GM10266 (cell line): ENCODE measurements at regions not wholly inside any gene's neighbourhood (a gene's known extent, or its start where the extent isn't known, plus 50 kb on each side); places are given as distances from the start of the nearest gene placed in this dataset.

Experiments
- DNase-seq: peaks from one replicate; pipeline ENCODE4 v3.0.0; 2012; ENCODE audit errors: extremely low spot score
- TF ChIP-seq, protein P1 (sequence below): IDR thresholded peaks from 2 replicates; pipeline ENCODE4 v1.5.1; 2012; ENCODE audit warnings: mild to moderate bottlenecking, low read depth; ENCODE audit not compliant: control insufficient read depth, insufficient read depth; ENCODE audit errors: missing control alignments

GRCh38 chr9:107562798-107563197 is 73.2 kb upstream of the KLF4 start:
- DNase-seq = no peak
- TF ChIP-seq, protein P1, sequence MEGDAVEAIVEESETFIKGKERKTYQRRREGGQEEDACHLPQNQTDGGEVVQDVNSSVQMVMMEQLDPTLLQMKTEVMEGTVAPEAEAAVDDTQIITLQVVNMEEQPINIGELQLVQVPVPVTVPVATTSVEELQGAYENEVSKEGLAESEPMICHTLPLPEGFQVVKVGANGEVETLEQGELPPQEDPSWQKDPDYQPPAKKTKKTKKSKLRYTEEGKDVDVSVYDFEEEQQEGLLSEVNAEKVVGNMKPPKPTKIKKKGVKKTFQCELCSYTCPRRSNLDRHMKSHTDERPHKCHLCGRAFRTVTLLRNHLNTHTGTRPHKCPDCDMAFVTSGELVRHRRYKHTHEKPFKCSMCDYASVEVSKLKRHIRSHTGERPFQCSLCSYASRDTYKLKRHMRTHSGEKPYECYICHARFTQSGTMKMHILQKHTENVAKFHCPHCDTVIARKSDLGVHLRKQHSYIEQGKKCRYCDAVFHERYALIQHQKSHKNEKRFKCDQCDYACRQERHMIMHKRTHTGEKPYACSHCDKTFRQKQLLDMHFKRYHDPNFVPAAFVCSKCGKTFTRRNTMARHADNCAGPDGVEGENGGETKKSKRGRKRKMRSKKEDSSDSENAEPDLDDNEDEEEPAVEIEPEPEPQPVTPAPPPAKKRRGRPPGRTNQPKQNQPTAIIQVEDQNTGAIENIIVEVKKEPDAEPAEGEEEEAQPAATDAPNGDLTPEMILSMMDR = no peak

DNA sequence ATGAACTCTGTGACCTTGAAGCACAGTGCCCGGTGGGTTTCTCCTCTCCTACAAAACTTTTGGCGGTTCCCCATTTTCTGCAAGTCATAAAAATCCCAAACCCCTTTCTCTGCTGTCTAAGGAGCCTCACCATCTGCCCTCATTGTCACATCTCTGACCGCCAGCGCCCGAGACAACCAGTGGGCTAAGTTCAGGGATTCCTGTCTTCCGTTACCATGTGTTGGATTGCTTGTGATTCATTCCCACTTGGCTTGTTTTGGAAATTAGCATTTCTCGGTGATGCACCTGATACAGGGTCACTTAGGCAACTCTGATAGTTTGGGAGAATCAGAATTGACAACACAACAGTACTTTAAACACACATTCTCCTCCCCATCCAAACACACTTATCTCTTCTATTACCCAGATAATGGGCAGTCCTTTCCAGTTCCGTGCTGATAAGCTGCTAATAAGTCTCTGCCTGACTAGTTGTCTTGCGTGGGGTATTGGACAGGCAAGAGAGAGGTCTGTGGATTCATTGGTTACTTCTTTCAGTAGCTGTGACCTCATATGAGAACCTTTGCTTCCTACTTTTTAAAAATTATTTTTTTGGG is 70.0 kb upstream of the KLF4 start:
- DNase-seq = no peak
- TF ChIP-seq, protein P1 = no peak

DNA sequence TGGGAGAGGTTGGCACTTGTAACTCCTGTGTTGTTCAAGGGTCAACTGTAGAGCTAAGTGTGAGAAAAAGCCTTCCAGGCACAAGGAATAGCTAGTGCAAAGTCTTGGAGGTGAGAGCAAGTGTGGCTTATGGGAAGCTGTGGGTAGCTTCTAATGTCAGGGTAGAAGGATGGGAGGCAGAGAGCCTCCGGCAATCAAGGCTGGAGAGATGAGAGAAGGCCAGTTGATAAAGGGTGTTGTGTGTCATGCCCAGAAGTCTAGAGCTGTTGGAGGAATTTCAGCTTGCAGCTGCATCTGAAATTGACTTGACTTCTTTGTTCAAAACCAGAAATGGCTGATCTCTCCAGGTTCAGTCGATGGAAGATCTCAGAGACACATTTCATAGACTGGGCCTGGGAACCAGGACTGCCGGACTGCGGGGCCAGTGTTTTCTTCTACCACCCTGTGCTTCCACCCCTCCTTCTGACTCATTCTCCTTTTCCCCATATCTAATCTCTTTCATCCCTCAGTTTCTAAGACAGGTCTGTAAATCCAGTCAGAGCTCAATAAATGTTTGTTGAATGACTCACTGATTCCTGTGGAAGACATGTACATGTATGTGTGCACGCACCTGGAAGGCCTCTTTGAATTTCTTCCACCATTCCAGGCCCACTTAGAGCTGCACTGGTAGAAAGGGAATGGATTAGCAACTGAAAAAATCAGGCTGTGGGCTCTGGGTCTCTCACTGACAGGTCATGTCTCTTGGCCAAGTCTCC is 67.8 kb upstream of the KLF4 start:
- no peak for DNase-seq
- TF ChIP-seq, protein P1 = no peak

GRCh38 chr9:107554636-107555035 is 65.1 kb upstream of the KLF4 start:
- TF ChIP-seq, protein P1 = no peak
- DNase-seq = no peak

GRCh38 chr9:107548298-107549142 is 59.0 kb upstream of the KLF4 start:
- TF ChIP-seq, protein P1 = no peak
- DNase-seq = no peak

- TF ChIP-seq, protein P1 = no peak
- DNase-seq = no peak
These were observed 58.3 kb upstream of the KLF4 start for GRCh38 chr9:107547772-107548297.

GRCh38 chr9:107547303-107547702 is 57.7 kb upstream of the KLF4 start:
- TF ChIP-seq, protein P1 = no peak
- DNase-seq = no peak
